Transverse colon (tissue), 4 donors: ENCODE measurements at regions not wholly inside any gene's neighbourhood (a gene's known extent, or its start where the extent isn't known, plus 50 kb on each side); places are given as distances from the start of the nearest gene placed in this dataset.

Experiments used
- CTCF ChIP-seq, 5 experiments: fragments of 200-600 bp in 3 of 5; fragments of 450-650 bp in 2 of 5; sonication (generic) in 3 of 5; IDR thresholded peaks; 1 replicate in 2 of 5; 2 replicates in 3 of 5; pipeline ENCODE4 v1.5.1; 2016 to 2017; ENCODE audit warnings: antibody characterized with exemption in 5 of 5, inconsistent platforms in 3 of 5, mild to moderate bottlenecking in 2 of 5, moderate library complexity in 1 of 5
- POLR2A ChIP-seq: fragments of 450-650 bp; IDR thresholded peaks from one replicate; pipeline ENCODE4 v1.6.1; 2016; ENCODE audit warnings: antibody characterized with exemption, mild to moderate bottlenecking, moderate library complexity
- POLR2AphosphoS5 ChIP-seq, 3 donors: sonication (generic); formaldehyde crosslinking; IDR thresholded peaks; one replicate each; pipeline ENCODE4 v1.6.1; 2016; ENCODE audit warnings: antibody characterized with exemption in 3 of 3

- TF ChIP-seq POLR2A, result no peak
- TF ChIP-seq POLR2AphosphoS5 (IDR thresholded peaks at IDR 0.05), result no peak
- no peak for TF ChIP-seq CTCF (IDR thresholded peaks at IDR 0.05)
These were observed 674.8 kb upstream of the INTU start for GRCh38 chr4:126957987-126958386.
